GM12891 (cell line): ENCODE measurements at regions not wholly inside any gene's neighbourhood (a gene's known extent, or its start where the extent isn't known, plus 50 kb on each side); places are given as distances from the start of the nearest gene placed in this dataset.

Experiments used
- POLR2A ChIP-seq: IDR thresholded peaks from 2 replicates; pipeline ENCODE4 v1.6.1; 2011; ENCODE audit warnings: low read depth, low read length, control low read depth
- POLR2AphosphoS5 ChIP-seq: IDR thresholded peaks from 2 replicates; pipeline ENCODE4 v1.6.1; 2011; ENCODE audit warnings: low read depth, low read length, control low read depth

GRCh38 chr4:72864898-72865297, 204.6 kb downstream of the COX18 start:
- TF ChIP-seq POLR2AphosphoS5 (no peak), POLR2A (no peak)
